ENCODE measurements at regions not wholly inside any gene's neighbourhood (a gene's known extent, or its start where the extent isn't known, plus 50 kb on each side); places are given as distances from the start of the nearest gene placed in this dataset.

DNA sequence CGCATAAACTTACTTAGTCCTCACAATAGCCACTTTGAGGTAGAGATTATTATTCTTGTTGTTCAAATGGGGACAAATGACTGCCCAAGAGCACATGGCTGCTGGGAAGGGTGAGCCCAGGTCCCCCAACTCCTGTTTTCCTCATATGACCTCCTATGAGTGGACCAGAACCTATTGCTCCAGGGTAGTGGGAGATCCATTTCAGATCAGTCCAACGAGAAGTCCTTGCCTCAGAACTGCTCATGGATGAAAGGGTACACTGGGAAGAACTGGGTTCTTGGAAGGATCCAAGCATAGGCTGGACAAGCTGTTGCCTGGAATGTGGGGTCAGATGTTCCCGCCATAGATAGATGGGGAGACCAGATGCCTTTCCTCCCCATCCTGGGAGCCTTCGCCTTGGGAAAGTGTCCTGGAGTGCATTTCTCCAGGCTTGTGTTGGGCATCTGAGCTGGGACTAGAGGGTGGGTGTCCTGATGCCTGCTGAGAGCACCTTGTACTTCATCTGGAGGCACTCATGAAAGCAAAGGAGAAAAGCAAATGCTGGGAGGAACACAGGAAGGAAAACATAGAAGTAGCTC, 146.3 kb upstream of the B3GAT1 start:
- TF ChIP-seq SP1 (IDR thresholded peaks at IDR 0.05) (no peak), ZNF384 (IDR thresholded peaks at IDR 0.05) (no peak), SUZ12 (IDR thresholded peaks at IDR 0.05) (no peak), TARDBP (IDR thresholded peaks at IDR 0.05) (no peak), ELF4 (IDR thresholded peaks at IDR 0.05) (no peak), FOXA1 (IDR thresholded peaks at IDR 0.05) (no peak), LEF1 (IDR thresholded peaks at IDR 0.05; ENCODE audit: borderline replicate concordance) (no peak), NFRKB (IDR thresholded peaks at IDR 0.05) (no peak), ARNT (IDR thresholded peaks at IDR 0.05) (no peak), FOXM1 (IDR thresholded peaks at IDR 0.05; ENCODE audit: borderline replicate concordance) (no peak), FOXK2 (IDR thresholded peaks at IDR 0.05) (no peak), BHLHE40 (IDR thresholded peaks at IDR 0.05; ENCODE audit: borderline replicate concordance) (no peak)
- TF ChIP-seq, protein P1, sequence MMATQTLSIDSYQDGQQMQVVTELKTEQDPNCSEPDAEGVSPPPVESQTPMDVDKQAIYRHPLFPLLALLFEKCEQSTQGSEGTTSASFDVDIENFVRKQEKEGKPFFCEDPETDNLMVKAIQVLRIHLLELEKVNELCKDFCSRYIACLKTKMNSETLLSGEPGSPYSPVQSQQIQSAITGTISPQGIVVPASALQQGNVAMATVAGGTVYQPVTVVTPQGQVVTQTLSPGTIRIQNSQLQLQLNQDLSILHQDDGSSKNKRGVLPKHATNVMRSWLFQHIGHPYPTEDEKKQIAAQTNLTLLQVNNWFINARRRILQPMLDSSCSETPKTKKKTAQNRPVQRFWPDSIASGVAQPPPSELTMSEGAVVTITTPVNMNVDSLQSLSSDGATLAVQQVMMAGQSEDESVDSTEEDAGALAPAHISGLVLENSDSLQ (IDR thresholded peaks at IDR 0.05) = no peak
- ChIA-PET CTCF (interaction anchor here (0.6 kb wide), 1 partner anchor 57 kb away, joined by 3 read pairs; no protein-coding TSS in a partner anchor), POLR2A (no interaction called here)

DNA sequence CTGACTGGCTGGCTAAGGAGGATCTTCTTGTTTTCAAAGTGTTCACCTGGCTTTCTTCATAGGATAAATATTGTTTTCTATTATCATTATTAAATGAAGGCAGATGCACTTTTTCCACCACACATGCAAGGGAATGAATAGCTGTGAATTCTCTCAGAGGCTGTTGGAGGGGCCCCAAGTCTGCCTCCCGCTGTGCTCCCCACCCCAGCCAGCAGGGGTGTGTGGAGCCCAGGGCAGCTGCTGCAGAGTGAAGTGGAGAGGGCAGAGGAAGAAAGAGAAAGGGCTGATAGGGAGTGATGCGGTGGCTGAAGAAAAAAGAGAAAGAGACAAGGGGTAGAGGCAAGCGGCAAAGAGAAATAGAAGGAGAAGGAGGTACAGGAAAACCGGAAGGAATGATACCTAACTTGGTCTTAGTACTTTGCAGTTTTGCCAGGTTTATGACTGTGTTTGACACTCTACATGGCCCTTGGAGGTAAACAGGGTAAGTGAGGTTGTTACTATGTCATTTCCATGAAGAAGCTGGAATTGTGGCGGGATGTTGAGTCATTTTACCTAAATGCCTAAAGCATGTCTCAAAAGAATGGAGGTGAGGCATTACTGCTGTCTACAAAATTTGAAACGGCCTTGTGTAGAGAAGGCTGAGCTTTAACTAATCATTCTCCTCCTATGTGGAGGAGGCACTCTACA, 145.7 kb upstream of the B3GAT1 start:
- CTCF ChIA-PET = interaction anchor here (0.6 to 1.0 kb wide), 2 partner anchors 19 to 133 kb away, joined by 3 read pairs; no protein-coding TSS in a partner anchor
- no peak for TF ChIP-seq L3MBTL2 (conservative IDR thresholded peaks at IDR 0.05)
- no peak for TF ChIP-seq NFRKB (IDR thresholded peaks at IDR 0.05)
- TF ChIP-seq LEF1 (IDR thresholded peaks at IDR 0.05; ENCODE audit: borderline replicate concordance) = no peak
- TF ChIP-seq FOXA1 (IDR thresholded peaks at IDR 0.05) = no peak
- no peak for TF ChIP-seq TARDBP (IDR thresholded peaks at IDR 0.05)
- no peak for TF ChIP-seq CTBP1 (IDR thresholded peaks at IDR 0.05; ENCODE audit: borderline replicate concordance)
- TF ChIP-seq, protein P1 (IDR thresholded peaks at IDR 0.05) = no peak
- no peak for TF ChIP-seq ARNT (IDR thresholded peaks at IDR 0.05)
- TF ChIP-seq SUZ12 (IDR thresholded peaks at IDR 0.05) = no peak
- TF ChIP-seq SP1 (IDR thresholded peaks at IDR 0.05) = no peak
- no peak for TF ChIP-seq HDGF (IDR thresholded peaks at IDR 0.05; ENCODE audit: borderline replicate concordance)
- no peak for TF ChIP-seq ELF4 (IDR thresholded peaks at IDR 0.05)
- TF ChIP-seq ZNF384 (IDR thresholded peaks at IDR 0.05) = no peak
- no peak for TF ChIP-seq FOXK2 (IDR thresholded peaks at IDR 0.05)
- TF ChIP-seq BHLHE40 (IDR thresholded peaks at IDR 0.05; ENCODE audit: borderline replicate concordance) = no peak
- TF ChIP-seq FOXM1 (IDR thresholded peaks at IDR 0.05; ENCODE audit: borderline replicate concordance) = no peak
- POLR2A ChIA-PET = no interaction called here
- DNase-seq (ENCODE audit: extremely low spot score) = no peak

More for the DNA sequence above, 146.3 kb upstream of the B3GAT1 start:
- DNase-seq (ENCODE audit: extremely low spot score) = no peak

DNA sequence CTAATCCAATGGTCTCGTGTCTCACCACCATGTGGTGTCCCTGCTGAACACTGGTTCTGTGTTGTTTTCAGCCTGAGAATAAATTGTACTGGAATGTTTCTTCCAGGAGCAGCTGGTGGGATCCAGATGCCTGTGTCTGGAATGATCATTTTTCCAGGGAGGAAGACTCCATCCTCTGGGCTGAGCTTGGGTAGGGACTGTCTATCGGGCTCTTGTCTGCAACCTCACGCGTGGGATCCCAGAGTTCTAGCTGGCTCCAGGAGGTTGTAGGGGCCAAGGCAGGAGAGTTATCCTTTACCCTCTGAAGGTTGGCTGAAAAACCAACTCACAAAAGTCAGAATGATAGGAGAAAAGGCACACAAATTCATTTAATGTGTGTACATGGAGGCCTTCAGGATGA, 144.1 kb upstream of the B3GAT1 start:
- no peak for DNase-seq (ENCODE audit: extremely low spot score)
- TF ChIP-seq FOXM1 (IDR thresholded peaks at IDR 0.05; ENCODE audit: borderline replicate concordance) (no peak), ELF4 (IDR thresholded peaks at IDR 0.05) (no peak), HDGF (IDR thresholded peaks at IDR 0.05; ENCODE audit: borderline replicate concordance) (no peak), BHLHE40 (IDR thresholded peaks at IDR 0.05; ENCODE audit: borderline replicate concordance) (no peak), CTBP1 (IDR thresholded peaks at IDR 0.05; ENCODE audit: borderline replicate concordance) (no peak), NFRKB (IDR thresholded peaks at IDR 0.05) (no peak)
- ChIA-PET POLR2A (no interaction called here), CTCF (no interaction called here)

DNA sequence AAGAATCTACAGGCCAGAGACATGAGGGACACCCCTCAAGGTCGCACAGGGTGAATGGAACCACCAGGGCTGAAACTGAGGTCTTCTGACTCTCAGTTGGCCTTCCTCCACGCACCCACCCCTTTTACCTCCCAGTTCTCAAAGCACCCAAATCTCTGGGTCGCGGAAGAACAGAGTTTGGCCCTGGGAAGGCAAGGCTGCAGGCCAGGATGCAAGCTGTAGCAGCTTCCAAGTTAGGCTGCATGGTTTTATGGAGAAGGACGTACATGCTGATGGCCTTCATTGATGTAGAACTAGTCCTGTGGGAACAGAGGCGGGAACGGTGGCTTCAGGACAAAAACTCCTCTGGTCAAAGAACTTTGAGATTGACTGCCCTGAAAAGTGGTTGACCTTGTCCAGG, 143.5 kb upstream of the B3GAT1 start:
- ChIA-PET CTCF (no interaction called here), POLR2A (no interaction called here)
- no peak for DNase-seq (ENCODE audit: extremely low spot score)
- no peak for TF ChIP-seq FOXK2 (IDR thresholded peaks at IDR 0.05)
- TF ChIP-seq FOXM1 (IDR thresholded peaks at IDR 0.05; ENCODE audit: borderline replicate concordance) = no peak
- TF ChIP-seq CTBP1 (IDR thresholded peaks at IDR 0.05; ENCODE audit: borderline replicate concordance) = no peak
- TF ChIP-seq, protein P1 (IDR thresholded peaks at IDR 0.05) = no peak
- no peak for TF ChIP-seq NFRKB (IDR thresholded peaks at IDR 0.05)
- no peak for TF ChIP-seq SUZ12 (IDR thresholded peaks at IDR 0.05)
- no peak for TF ChIP-seq SP1 (IDR thresholded peaks at IDR 0.05)
- no peak for TF ChIP-seq HDGF (IDR thresholded peaks at IDR 0.05; ENCODE audit: borderline replicate concordance)
- TF ChIP-seq BHLHE40 (IDR thresholded peaks at IDR 0.05; ENCODE audit: borderline replicate concordance) = no peak
- no peak for TF ChIP-seq LEF1 (IDR thresholded peaks at IDR 0.05; ENCODE audit: borderline replicate concordance)

DNA sequence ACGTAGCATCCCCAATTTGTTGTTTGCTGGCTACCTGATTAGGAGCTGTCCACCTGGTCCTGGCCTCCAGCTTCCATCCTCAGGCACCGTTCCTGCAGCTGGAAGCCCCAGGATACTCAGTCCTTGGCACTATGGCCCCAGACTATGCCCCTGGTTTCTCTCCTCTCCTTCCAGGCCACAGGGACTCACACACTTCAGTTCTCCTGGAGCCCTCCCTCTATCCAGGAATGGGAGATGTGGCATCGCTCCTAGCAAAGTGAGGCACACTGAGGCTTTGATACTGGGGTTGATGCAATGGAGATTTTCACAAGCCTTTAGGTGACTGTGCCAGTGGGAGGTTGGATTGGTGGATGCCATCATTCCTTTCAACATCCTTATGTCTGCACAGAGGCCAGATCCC, 142.8 kb upstream of the B3GAT1 start:
- DNase-seq (ENCODE audit: extremely low spot score) = no peak
- TF ChIP-seq FOXA1 (IDR thresholded peaks at IDR 0.05) = no peak
- no peak for TF ChIP-seq FOXK2 (IDR thresholded peaks at IDR 0.05)
- no peak for TF ChIP-seq LEF1 (IDR thresholded peaks at IDR 0.05; ENCODE audit: borderline replicate concordance)
- no peak for TF ChIP-seq BHLHE40 (IDR thresholded peaks at IDR 0.05; ENCODE audit: borderline replicate concordance)
- TF ChIP-seq NFRKB (IDR thresholded peaks at IDR 0.05) = no peak
- TF ChIP-seq TARDBP (IDR thresholded peaks at IDR 0.05) = no peak
- TF ChIP-seq ARNT (IDR thresholded peaks at IDR 0.05) = no peak
- no peak for TF ChIP-seq FOXM1 (IDR thresholded peaks at IDR 0.05; ENCODE audit: borderline replicate concordance)
- TF ChIP-seq HDGF (IDR thresholded peaks at IDR 0.05; ENCODE audit: borderline replicate concordance) = no peak
- TF ChIP-seq CTBP1 (IDR thresholded peaks at IDR 0.05; ENCODE audit: borderline replicate concordance) = no peak
- no peak for TF ChIP-seq SP1 (IDR thresholded peaks at IDR 0.05)
- TF ChIP-seq L3MBTL2 (conservative IDR thresholded peaks at IDR 0.05) = no peak
- TF ChIP-seq SUZ12 (IDR thresholded peaks at IDR 0.05) = no peak
- TF ChIP-seq ZNF384 (IDR thresholded peaks at IDR 0.05) = no peak
- TF ChIP-seq, protein P1 (IDR thresholded peaks at IDR 0.05) = no peak
- TF ChIP-seq ELF4 (IDR thresholded peaks at IDR 0.05) = no peak
- ChIA-PET CTCF (no interaction called here), POLR2A (no interaction called here)
